Psoas muscle (tissue), 7 donors: ENCODE measurements at regions not wholly inside any gene's neighbourhood (a gene's known extent, or its start where the extent isn't known, plus 50 kb on each side); places are given as distances from the start of the nearest gene placed in this dataset.

Source experiments
- ATAC-seq, 4 donors: fragments of 200-7000 bp; cut with Tn5 transposase; one replicate each; pipeline ENCODE4 v1.9.1; 2020; ENCODE audit warnings: moderate library complexity in 3 of 4, mild to moderate bottlenecking in 2 of 4
- DNase-seq, 2 donors: peaks; one replicate each; pipeline ENCODE4 v3.0.0-alpha.2; 2020
- H3K27ac ChIP-seq: fragments of 200-600 bp; one replicate; pipeline ENCODE4 v1.8.0; 2022
- H3K27me3 ChIP-seq, 3 donors: fragments of 200-600 bp in 1 of 3; one replicate each; pipeline versions ENCODE4 v1.6.1 to v1.8.0; 2013 to 2022; ENCODE audit warnings: low read length in 2 of 3, mild to moderate bottlenecking in 2 of 3, moderate library complexity in 1 of 3; ENCODE audit not compliant: insufficient read depth in 3 of 3
- H3K36me3 ChIP-seq, 2 donors: fragments of 200-600 bp in 1 of 2; one replicate each; pipeline versions ENCODE4 v1.6.1 to v1.8.0; 2013 to 2022; ENCODE audit warnings: low read depth in 1 of 2, mild to moderate bottlenecking in 1 of 2, moderate library complexity in 1 of 2; ENCODE audit not compliant: insufficient read depth in 1 of 2
- H3K4me1 ChIP-seq: fragments of 200-600 bp; one replicate; pipeline ENCODE4 v1.8.0; 2022
- H3K4me3 ChIP-seq: fragments of 200-600 bp; one replicate; pipeline ENCODE4 v1.8.0; 2022; ENCODE audit warnings: mild to moderate bottlenecking
- H3K9me3 ChIP-seq: fragments of 200-600 bp; one replicate; pipeline ENCODE4 v1.8.0; 2022
- CTCF ChIP-seq: fragments of 200-600 bp; IDR thresholded peaks from one replicate; pipeline ENCODE4 v1.8.0; 2022; ENCODE audit warnings: antibody characterized with exemption
- WGBS, 3 donors: extraction: QIAGEN DNeasy Blood & Tissue Kit; methylation state at CpG; one replicate each; pipeline versions ENCODE4 v1.1.6 to v1.1.7; 2013; 5-methylcytosine and 5-hydroxymethylcytosine counted together
- intact Hi-C, 2 donors: fragments of 100-400 bp; cut with DNase I; formaldehyde crosslinking; loops; one replicate each; pipeline versions ENCODE4 v1.11.0 to v1.14.2; 2022
- donor health status: healthy with polysubstance abuse.
- donor health status: DM: no; HTN: no; CAD: no; lungs with moderate emphysema.
- donor health status: Bipolar disorder and iron deficiency.
- donor health status: healthy.
- donor health status: DM: yes; HTN: yes; CAD: no.
- donor health status: DM: no; HTN: no; CAD: no.
- donor health status: DM: yes; HTN: yes; CAD: no.

- H3K27ac ChIP-seq: no peak overlapping the region
- no peak for TF ChIP-seq CTCF
- ATAC-seq: no peak
Measured at GRCh38 chr5:158212917-158213316, 354.0 kb upstream of the CLINT1 start.

GRCh38 chr5:158212237-158212636 lies 353.3 kb upstream of the CLINT1 start:
- Histone ChIP-seq H3K36me3 (no peaks in the 10 kb centered on the region), H3K27ac (no peak overlapping the region), H3K4me3 (no peak overlapping the region), H3K9me3 (no peaks in the 10 kb centered on the region), H3K4me1 (no peaks in the 10 kb centered on the region), H3K27me3 (no peaks in the 10 kb centered on the region)
- no peak for TF ChIP-seq CTCF
- no peak for DNase-seq
- ATAC-seq: peak in 3 of 4 donors; percentile 46 to 69 (median 52)
- 48 to 71% (median 52%) methylated on average over 2 of the region's 2 CpGs for WGBS, 3 donors
- intact Hi-C loops: no loop called here

More at GRCh38 chr5:158212917-158213316, 354.0 kb upstream of the CLINT1 start:
- WGBS, 3 donors: 61 to 80% (median 78%) methylated on average over 3 of the region's 3 CpGs
- Histone ChIP-seq H3K9me3 (no peaks in the 10 kb centered on the region), H3K36me3 (no peaks in the 10 kb centered on the region), H3K27me3 (no peaks in the 10 kb centered on the region), H3K4me1 (no peaks in the 10 kb centered on the region), H3K4me3 (no peak overlapping the region)
- no peak for DNase-seq
- intact Hi-C loops: no loop called here

DNA sequence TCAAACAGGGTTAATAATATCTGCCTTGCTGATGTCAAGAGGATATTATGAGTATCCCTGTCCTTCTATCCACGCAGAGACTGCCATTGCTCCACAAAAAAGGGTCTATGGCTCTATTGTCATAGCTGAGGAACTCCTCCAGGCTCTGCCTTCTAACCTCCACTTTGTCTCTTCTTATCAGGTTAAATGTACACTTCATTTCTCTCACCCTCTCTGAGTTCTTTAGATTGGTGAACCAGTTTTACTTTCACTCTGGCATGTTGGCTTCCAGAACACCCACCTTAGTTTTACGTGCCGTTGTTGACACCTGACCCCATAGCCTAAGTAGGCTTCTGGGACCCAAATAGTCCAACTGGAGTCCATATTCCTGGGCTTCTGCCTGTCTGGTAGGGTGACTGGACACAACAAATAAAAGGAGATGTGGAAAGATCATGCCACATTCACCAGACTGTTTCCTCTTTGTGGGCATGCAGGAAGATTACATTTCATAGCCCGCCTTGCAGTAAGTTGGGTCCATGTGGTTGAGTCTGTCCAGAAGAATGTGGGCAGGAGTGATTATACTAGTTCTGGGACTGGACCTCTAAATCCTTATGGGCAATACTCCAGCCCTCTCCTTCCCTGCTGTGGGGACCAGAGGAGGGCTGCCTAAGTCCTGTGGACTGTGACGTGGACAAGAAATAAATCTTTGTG lies 350.4 kb upstream of the CLINT1 start:
- Histone ChIP-seq H3K36me3 (no peaks in the 10 kb centered on the region), H3K4me1 (no peaks in the 10 kb centered on the region), H3K9me3 (no peaks in the 10 kb centered on the region), H3K4me3 (no peak overlapping the region), H3K27ac (no peak overlapping the region), H3K27me3 (no peaks in the 10 kb centered on the region)
- DNase-seq (no peak), ATAC-seq (no peak)
- WGBS, 3 donors: 75 to 80% (median 78%) methylated on average over 5 of the region's 5 CpGs
- TF ChIP-seq CTCF: no peak
- intact Hi-C loops: no loop called here

GRCh38 chr5:158207733-158208132 lies 348.8 kb upstream of the CLINT1 start:
- DNase-seq: no peak
- intact Hi-C loops: no loop called here
- WGBS, 3 donors: 77 to 81% (median 78%) methylated on average over 10 of the region's 10 CpGs

More at GRCh38 chr5:158207733-158208132, 348.8 kb upstream of the CLINT1 start:
- H3K27ac ChIP-seq: no peak overlapping the region
- TF ChIP-seq CTCF: no peak
- H3K27me3 ChIP-seq: no peaks in the 10 kb centered on the region
- H3K4me3 ChIP-seq: no peak overlapping the region
- ATAC-seq: no peak
- no peaks in the 10 kb centered on the region for H3K36me3 ChIP-seq
- no peaks in the 10 kb centered on the region for H3K4me1 ChIP-seq
- no peaks in the 10 kb centered on the region for H3K9me3 ChIP-seq
